ENCODE measurements at regions not wholly inside any gene's neighbourhood (a gene's known extent, or its start where the extent isn't known, plus 50 kb on each side); places are given as distances from the start of the nearest gene placed in this dataset.
"Not testable (repeated sequence)": the region's sequence is repeated elsewhere in the genome, so short reads cannot be mapped to it uniquely, and the experiment has no call there.

GRCh38 chr17:33562792-33563191 lies 269.7 kb upstream of the ASIC2 start:
- DNase-seq (ENCODE audit: low read depth) = no peak

GRCh38 chr17:33564146-33564545 lies 271.1 kb upstream of the ASIC2 start:
- DNase-seq (ENCODE audit: low read depth) = no peak

- DNase-seq (ENCODE audit: low read depth) = no peak
Measured at GRCh38 chr17:33567223-33567622, 274.1 kb upstream of the ASIC2 start.

- no peak for DNase-seq (ENCODE audit: low read depth)
Measured at GRCh38 chr17:33572615-33573014, 279.5 kb upstream of the ASIC2 start.

- DNase-seq (ENCODE audit: low read depth) = no peak
Measured at GRCh38 chr17:33574942-33575445, 281.9 kb upstream of the ASIC2 start.

- DNase-seq (ENCODE audit: low read depth) = not testable (repeated sequence)
Measured at GRCh38 chr17:33579740-33580139, 286.6 kb upstream of the ASIC2 start.

- no peak for DNase-seq (ENCODE audit: low read depth)
Measured at GRCh38 chr17:33580215-33580614, 287.1 kb upstream of the ASIC2 start.

- DNase-seq (ENCODE audit: low read depth) = no peak
Measured at GRCh38 chr17:33582661-33583060, 289.6 kb upstream of the ASIC2 start.

GRCh38 chr17:33583518-33584417 lies 290.7 kb upstream of the ASIC2 start:
- DNase-seq (ENCODE audit: low read depth) = no peak

- DNase-seq (ENCODE audit: low read depth) = no peak
Measured at GRCh38 chr17:33593991-33594390, 300.9 kb upstream of the ASIC2 start.

- no peak for DNase-seq (ENCODE audit: low read depth)
Measured at GRCh38 chr17:33595828-33596227, 302.7 kb upstream of the ASIC2 start.

- DNase-seq (ENCODE audit: low read depth) = no peak
Measured at GRCh38 chr17:33596899-33597298, 303.8 kb upstream of the ASIC2 start.

- no peak for DNase-seq (ENCODE audit: low read depth)
Measured at GRCh38 chr17:33598797-33599196, 305.7 kb upstream of the ASIC2 start.

- DNase-seq (ENCODE audit: low read depth) = no peak
Measured at GRCh38 chr17:33602981-33603380, 309.9 kb upstream of the ASIC2 start.

GRCh38 chr17:33603789-33604188 lies 310.7 kb upstream of the ASIC2 start:
- no peak for DNase-seq (ENCODE audit: low read depth)

- DNase-seq (ENCODE audit: low read depth) = no peak
Measured at GRCh38 chr17:33611532-33611931, 318.4 kb upstream of the ASIC2 start.

GRCh38 chr17:33615861-33616260 lies 322.8 kb upstream of the ASIC2 start:
- no peak for DNase-seq (ENCODE audit: low read depth)

GRCh38 chr17:33623841-33624240 lies 330.7 kb upstream of the ASIC2 start:
- DNase-seq (ENCODE audit: low read depth) = no peak

- DNase-seq (ENCODE audit: low read depth) = no peak
Measured at GRCh38 chr17:33628500-33629346, 335.6 kb upstream of the ASIC2 start.

- no peak for DNase-seq (ENCODE audit: low read depth)
Measured at GRCh38 chr17:33633446-33633845, 340.4 kb upstream of the ASIC2 start.

GRCh38 chr17:33637534-33637933 lies 344.4 kb upstream of the ASIC2 start:
- no peak for DNase-seq (ENCODE audit: low read depth)

- DNase-seq (ENCODE audit: low read depth) = no peak
Measured at GRCh38 chr17:33639103-33639880, 346.2 kb upstream of the ASIC2 start.

All from activated T-cell treated with anti-CD3 and anti-CD28 coated beads for 48 hours (primary cell).